Osteoblast (primary cell): ENCODE measurements at regions not wholly inside any gene's neighbourhood (a gene's known extent, or its start where the extent isn't known, plus 50 kb on each side); places are given as distances from the start of the nearest gene placed in this dataset. TPM values are rescaled to one million over a fixed set of nuclear protein-coding genes. Genes with fewer than 3 reads are reported as not detected.

Source experiments
- DNase-seq: peaks from one replicate; pipeline ENCODE4 v3.0.0; 2011; ENCODE audit warnings: low spot score, mixed read lengths; ENCODE audit not compliant: insufficient read length; ENCODE audit errors: missing footprints
- H2AFZ ChIP-seq: 2 replicates; pipeline ENCODE4 v1.6.0; 2011; ENCODE audit warnings: mild to moderate bottlenecking, low read length
- H3K27ac ChIP-seq: 2 replicates; pipeline ENCODE4 v1.5.1; 2011; ENCODE audit warnings: mild to moderate bottlenecking, low read depth, low read length, moderate library complexity
- H3K27me3 ChIP-seq: 2 replicates; pipeline ENCODE4 v1.6.0; 2012; ENCODE audit warnings: mild to moderate bottlenecking, control low read depth, inconsistent platforms, low read length, moderate library complexity; ENCODE audit not compliant: insufficient read depth
- H3K36me3 ChIP-seq: 2 replicates; pipeline ENCODE4 v1.5.1; 2011; ENCODE audit warnings: mild to moderate bottlenecking, low read length, control low read depth, moderate library complexity; ENCODE audit not compliant: insufficient read depth
- H3K4me1 ChIP-seq: 2 replicates; pipeline ENCODE4 v1.5.1; 2011; ENCODE audit warnings: mild to moderate bottlenecking, low read length, control low read depth, moderate library complexity; ENCODE audit not compliant: insufficient read depth
- H3K4me2 ChIP-seq: 2 replicates; pipeline ENCODE4 v1.6.0; 2011; ENCODE audit warnings: mild to moderate bottlenecking, low read length; ENCODE audit not compliant: insufficient read depth
- H3K4me3 ChIP-seq: fragments of 200-600 bp; sonication (generic); 3 replicates; pipeline ENCODE4 v1.5.1; 2012; ENCODE audit warnings: mild to moderate bottlenecking, low read length, inconsistent platforms; ENCODE audit not compliant: insufficient read depth
- H3K79me2 ChIP-seq: 2 replicates; pipeline ENCODE4 v1.6.0; 2012; ENCODE audit warnings: mild to moderate bottlenecking, low read length, control low read depth, inconsistent platforms; ENCODE audit not compliant: insufficient read depth
- H3K9me3 ChIP-seq: 2 replicates; pipeline ENCODE4 v1.5.1; 2011; ENCODE audit warnings: low read depth, low read length, control low read depth
- H4K20me1 ChIP-seq: 2 replicates; pipeline ENCODE4 v1.6.0; 2012; ENCODE audit warnings: mild to moderate bottlenecking, low read length, control low read depth; ENCODE audit not compliant: insufficient read depth
- CTCF ChIP-seq: IDR thresholded peaks from 2 replicates; pipeline ENCODE4 v1.5.1; 2011; ENCODE audit warnings: mild to moderate bottlenecking, low read depth, low read length, moderate library complexity; ENCODE audit errors: extremely low read depth
- small RNA-seq: library from RNA; depleted of rRNA; stranded (forward); fragments of <200 nt; gene quantifications from one replicate; pipeline ENCODE3, GENCODE V24; 2012

GRCh38 chr21:23155281-23155680 is 2157.1 kb downstream of the NCAM2 start:
- no peaks in the 10 kb centered on the region for H4K20me1 ChIP-seq

DNA sequence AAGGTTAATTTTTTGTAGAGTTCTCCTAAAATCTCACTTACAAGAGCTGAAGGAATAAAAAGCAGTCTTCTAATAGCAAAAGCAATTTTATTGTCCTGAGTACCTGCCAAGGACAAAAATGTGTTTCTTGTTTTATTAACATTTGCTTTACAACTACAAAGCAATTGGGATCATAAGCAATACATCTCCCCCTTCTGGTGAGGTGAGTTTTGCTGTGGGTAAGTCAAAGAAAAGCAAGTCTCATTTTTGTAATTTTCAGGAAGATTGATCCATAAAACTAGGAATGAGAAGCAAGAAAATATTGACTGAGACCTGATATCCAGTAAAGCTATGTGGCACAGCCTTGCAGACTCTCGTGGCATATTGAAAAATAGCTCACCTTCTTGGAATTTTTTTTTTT is 2162.7 kb downstream of the NCAM2 start:
- H3K27me3 ChIP-seq, result no peaks in the 10 kb centered on the region
- H3K36me3 ChIP-seq, result no peaks in the 10 kb centered on the region
- no peak overlapping the region for H3K4me3 ChIP-seq
- TF ChIP-seq CTCF, result no peak
- no peak for DNase-seq
- no peak overlapping the region for H3K27ac ChIP-seq
- H4K20me1 ChIP-seq, result no peaks in the 10 kb centered on the region
- no peak overlapping the region for H3K4me2 ChIP-seq
- no peak overlapping the region for H2AFZ ChIP-seq
- peaks cover 2% of the 10 kb centered on the region for H3K9me3 ChIP-seq
- H3K4me1 ChIP-seq, result no peaks in the 10 kb centered on the region
- H3K79me2 ChIP-seq, result no peaks in the 10 kb centered on the region

More at GRCh38 chr21:23155281-23155680, 2157.1 kb downstream of the NCAM2 start:
- Histone ChIP-seq H3K9me3 (peaks cover 2% of the 10 kb centered on the region), H2AFZ (no peak overlapping the region), H3K4me2 (no peak overlapping the region), H3K27me3 (no peaks in the 10 kb centered on the region), H3K27ac (no peak overlapping the region), H3K4me3 (no peak overlapping the region), H3K79me2 (no peaks in the 10 kb centered on the region), H3K4me1 (no peaks in the 10 kb centered on the region), H3K36me3 (no peaks in the 10 kb centered on the region)
- DNase-seq, result no peak
- no peak for TF ChIP-seq CTCF

- no peaks in the 10 kb centered on the region for H3K79me2 ChIP-seq
- no peak overlapping the region for H3K4me2 ChIP-seq
- no peak overlapping the region for H2AFZ ChIP-seq
- no peaks in the 10 kb centered on the region for H3K27me3 ChIP-seq
- H4K20me1 ChIP-seq, result no peaks in the 10 kb centered on the region
- H3K4me1 ChIP-seq, result no peaks in the 10 kb centered on the region
- no peak for TF ChIP-seq CTCF
- H3K36me3 ChIP-seq, result no peaks in the 10 kb centered on the region
- no peak overlapping the region for H3K4me3 ChIP-seq
- no peak overlapping the region for H3K27ac ChIP-seq
- DNase-seq, result no peak
- peaks cover 2% of the 10 kb centered on the region for H3K9me3 ChIP-seq
Measured at GRCh38 chr21:23162198-23162946, 2164.2 kb downstream of the NCAM2 start.

Small RNA genes lying in the stretch of these regions (small RNA-seq; reads per million reads assigned to genes)
- gene MIR6130 (not detected), gene RNU4-45P (not detected)
